HG03025 (cell line): ENCODE measurements at regions not wholly inside any gene's neighbourhood (a gene's known extent, or its start where the extent isn't known, plus 50 kb on each side); places are given as distances from the start of the nearest gene placed in this dataset.
"Not testable (repeated sequence)": the region's sequence is repeated elsewhere in the genome, so short reads cannot be mapped to it uniquely, and the experiment has no call there.

Experiments used
- ATAC-seq: cut with Tn5 transposase; IDR thresholded peaks from one replicate; pipeline ENCODE4 v1.9.1; 2021; ENCODE audit warnings: mild to moderate bottlenecking, moderate library complexity; ENCODE audit not compliant: unreplicated experiment, low FRiP score

DNA sequence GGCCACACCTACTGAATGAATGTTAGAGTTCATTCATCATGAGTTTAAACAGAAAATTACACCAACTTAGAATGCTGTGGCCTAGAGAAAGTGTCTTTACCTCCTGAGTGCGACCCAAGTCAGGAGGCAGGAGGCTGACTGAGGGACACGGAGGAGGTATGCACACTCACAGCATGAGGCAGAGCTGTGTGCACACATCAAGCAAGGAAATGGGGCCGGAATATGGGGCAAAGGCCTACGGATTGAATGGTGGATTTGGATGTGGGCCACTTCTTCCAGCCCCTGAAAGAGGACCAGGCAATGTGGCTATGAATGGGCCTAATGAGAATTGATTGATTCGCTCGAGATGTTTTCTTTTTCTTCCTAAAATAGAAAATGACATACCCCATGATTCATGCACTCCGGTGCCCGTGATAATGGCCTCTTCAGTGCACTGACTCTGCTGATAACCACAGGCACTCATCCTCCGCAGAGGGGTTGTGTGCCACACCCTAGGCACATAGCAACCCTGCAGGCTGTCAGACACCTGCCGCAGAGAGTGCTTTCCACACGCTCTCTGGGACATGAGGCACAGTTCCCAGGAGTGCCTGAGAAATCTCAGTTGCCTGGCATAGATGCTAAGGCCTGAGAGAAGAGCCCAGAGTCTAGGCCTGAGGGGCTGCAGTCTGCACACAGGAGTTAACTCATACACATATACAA lies 155.5 kb downstream of the GLUL start:
- ATAC-seq, result no peak

DNA sequence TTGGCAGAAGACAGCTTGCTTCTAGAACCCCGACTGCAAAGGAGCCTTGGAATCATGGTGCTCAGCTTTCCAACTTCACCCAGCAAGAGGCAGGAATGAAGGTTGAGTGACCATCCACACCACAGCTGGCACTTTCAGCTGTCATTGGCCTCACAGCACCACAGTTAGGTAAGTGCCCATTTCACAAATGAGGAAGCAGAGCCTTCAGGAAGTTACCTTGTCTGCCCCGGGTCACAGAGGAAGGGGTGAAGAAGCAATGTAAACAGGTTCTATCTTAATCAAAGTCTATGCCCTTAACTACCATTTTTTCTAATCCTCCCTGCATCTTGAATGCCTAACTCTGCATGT lies 156.0 kb downstream of the GLUL start:
- ATAC-seq, result no peak

DNA sequence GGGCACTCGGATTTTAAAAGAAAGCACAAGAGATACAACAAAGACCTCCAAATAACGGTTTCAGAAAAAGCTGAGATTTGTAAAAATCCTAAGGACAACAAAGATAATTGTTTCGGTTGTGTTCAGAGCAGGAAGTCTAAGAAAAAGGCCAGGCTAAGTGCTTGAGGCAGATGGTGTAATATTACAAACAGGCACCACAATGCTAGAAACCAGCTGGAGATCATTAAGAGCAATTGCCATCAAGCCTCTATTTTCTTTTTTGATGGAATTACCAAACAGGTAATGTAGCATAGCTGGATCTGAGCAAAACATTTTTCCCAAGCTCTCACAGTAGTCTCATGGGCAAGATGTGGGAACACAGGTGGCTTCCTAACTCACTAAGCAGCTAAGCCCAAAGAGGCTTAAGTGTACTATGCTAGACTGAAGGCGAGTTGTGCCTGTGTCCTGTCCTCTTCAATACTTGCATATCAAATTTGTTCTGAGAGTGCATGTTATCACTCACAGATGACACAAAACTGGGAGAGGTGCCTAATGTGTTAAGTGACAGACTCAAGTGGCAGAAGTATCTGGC lies 161.6 kb downstream of the GLUL start:
- ATAC-seq, result no peak

DNA sequence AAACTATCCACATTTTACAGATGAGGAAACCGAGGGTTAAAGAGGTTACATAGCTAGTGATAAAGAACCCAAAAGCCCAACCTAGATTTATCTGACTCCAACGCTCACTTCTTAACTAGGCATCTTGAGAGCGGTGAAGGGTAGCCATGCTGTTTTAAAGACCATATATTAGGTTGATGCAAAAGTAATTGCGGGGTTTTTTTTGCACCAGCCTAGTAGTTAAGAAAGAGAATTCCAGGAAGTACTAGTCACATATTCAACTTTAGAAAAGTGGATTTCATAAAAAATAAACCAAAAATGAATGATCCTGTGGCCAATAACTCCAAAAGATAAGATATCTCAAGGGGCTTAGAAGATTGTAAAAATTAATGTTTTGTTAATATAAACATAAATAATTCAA lies 162.1 kb downstream of the GLUL start:
- ATAC-seq, result no peak

DNA sequence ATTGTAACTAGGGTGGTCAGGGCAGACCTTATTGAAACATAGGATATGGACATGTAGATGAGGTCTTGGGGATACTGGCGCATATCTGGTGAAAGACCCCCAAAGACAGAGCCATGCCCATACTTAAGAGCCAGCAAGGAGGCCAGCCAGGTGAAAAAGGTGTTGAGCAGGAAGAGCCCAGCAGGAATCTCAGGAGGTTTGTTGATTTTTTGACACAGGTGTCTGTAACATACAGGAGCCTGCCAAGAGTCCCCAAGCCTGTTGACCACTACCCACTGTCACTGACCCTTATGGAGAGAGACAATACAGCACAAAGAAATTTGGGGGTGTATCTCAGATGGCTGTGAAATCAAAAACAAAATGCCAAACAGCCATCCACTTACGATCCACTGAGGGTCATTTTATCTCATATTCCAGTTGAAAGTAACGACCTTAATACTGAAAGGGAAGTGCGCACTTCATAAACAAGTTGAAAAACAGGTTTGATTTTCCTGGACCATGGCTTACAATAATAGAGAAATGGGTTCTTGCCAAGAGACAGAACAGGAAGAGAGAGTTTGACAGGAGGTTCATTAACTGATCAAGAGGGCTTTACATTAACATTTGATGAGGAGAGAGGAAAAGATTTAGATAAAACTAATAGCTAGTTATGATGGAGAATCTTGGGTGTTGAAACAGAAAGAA lies 163.6 kb downstream of the GLUL start:
- ATAC-seq, result no peak

DNA sequence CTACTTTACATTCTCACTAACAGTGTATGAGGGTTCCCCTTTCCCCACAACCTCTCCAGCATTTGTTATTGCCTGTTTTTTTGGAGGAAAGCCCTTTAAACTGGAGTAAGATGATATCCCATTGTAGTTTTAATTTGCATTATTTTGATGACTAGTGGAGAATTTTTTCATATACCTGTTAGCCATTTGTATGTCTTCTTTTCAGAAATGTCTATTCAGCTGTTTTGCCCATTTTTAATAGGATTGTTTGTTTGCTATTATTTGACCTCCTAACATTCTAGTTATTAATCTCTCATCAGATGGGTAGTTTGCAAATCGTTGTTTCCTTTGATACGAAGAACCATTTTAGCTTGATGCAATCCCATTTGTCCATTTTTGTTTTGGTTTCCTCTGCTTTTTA lies 165.0 kb downstream of the GLUL start:
- ATAC-seq, result no peak

DNA sequence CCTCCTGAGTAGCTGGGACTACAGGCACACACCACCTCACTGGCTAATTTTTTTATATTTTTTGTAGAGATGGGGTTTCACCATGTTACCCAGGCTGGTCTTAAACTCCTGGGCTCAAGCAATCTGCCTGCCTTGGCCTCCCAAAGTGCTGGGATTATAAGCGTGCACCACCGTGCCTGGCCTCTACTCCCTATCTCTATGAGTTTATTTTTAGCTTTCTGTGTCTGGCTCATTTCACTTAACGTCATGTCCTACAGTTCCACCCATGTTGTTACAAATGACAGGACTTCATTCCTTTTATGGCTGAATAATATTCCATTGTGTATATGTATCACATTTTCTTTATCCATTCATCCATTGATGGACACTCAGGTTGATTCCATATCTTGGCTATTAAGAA lies 164.2 kb upstream of the ZNF648 start:
- not testable (repeated sequence) for ATAC-seq

DNA sequence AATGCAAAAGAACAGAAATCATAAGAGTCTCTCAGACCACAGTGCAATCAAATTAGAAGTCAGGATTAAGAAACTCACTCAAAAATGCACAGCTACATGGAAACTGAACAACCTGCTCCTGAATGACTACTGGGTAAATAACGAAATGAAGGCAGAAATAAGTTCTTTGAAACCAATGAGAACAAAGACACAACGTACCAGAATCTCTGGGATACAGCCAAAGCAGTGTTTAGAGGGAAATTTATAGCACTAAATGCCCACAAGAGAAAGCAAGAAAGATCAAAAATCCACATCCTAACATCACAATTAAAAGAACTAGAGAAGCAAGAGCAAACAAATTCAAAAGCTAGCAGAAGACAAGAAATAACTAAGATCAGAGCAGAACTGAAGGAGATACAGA lies 160.5 kb upstream of the ZNF648 start:
- ATAC-seq, result not testable (repeated sequence)

DNA sequence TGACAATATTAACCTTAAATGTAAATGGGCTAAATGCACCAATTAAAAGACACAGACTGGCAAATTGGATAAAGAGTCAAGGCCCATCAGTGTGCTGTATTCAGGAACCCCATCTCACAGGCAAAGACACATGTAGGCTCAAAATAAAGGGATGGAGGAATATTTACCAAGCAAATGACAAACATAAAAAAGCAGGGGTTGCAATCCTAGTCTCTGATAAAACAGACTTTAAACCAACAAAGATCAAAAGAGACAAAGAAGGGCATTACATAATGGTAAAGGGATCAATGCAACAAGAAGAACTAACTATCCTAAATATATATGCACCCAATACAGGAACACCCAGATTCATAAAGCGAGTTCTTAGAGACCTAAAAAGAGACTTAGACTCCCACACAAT lies 159.9 kb upstream of the ZNF648 start:
- not testable (repeated sequence) for ATAC-seq

DNA sequence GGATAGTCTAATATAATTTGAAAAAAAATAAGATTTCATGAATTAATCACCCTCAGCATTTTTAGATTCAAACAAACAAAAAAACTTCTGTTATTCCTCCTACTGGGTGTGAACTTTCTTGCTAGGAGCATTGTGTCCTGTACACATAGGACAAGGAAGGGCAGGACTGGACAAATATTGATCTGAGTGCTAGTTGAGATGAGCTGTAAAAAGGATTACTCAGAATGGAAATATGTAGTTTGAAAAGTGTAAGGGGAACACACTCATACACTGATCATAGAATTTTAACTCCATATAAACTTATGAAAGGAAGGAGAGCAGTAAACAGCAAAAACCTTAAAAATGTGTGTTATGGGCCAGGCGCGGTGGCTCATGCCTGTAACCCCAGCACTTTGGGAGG lies 156.5 kb upstream of the ZNF648 start:
- ATAC-seq, result no peak

DNA sequence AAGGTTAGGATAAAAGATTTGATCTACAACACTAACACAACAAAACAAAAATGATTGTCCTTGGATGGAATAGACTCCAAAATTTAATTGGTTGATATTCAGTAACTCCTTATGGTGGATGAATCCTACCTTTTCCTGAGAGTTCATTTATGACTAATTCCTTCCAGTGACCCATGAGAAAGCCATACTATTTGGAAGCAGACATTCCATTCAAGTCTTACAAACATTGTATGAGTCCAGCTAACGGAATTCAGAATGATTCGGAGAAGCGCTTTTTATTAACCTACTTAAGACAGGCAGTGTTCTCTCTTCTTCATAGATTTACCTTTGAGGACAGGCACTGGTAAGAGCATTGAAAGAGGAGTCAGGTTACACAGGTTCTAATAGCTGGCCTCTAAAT lies 155.6 kb upstream of the ZNF648 start:
- ATAC-seq, result no peak

DNA sequence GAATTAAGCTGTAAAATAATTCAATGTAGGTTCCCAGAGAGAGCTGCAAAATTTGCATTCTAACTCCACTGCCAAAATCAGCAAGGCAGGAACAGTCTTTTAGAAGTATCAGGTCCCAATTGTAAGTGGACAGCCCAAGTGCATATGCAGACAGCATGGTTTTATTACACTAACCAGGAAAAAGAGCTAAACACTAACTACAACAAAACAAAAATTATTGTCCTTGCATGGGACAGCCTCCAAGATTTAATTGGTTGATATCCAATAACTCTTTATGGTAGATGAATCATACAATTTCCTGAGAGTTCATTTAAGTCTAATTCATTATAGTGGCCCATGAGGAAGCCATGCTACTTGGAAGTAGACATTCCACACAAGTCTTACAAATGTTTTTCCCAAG lies 154.3 kb upstream of the ZNF648 start:
- no peak for ATAC-seq

DNA sequence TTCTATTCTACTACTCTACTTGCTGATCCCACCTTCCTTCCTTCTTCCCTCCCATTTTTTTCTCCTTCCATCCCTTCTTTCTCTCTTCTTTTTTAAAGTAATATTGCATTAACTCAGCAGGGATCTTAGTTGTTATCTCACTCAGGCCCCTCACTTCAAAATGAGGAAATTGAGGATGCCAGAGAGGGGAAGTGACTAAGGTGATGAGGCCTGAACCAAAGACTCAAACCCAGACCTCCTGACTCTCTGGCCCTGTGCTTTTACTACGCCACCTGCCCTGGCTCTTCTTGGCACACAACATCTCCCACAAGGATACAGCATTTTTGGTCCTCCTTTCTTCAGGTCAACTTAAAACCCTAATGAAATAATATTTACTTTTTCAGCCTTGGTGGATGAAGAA lies 151.7 kb upstream of the ZNF648 start:
- ATAC-seq, result no peak

DNA sequence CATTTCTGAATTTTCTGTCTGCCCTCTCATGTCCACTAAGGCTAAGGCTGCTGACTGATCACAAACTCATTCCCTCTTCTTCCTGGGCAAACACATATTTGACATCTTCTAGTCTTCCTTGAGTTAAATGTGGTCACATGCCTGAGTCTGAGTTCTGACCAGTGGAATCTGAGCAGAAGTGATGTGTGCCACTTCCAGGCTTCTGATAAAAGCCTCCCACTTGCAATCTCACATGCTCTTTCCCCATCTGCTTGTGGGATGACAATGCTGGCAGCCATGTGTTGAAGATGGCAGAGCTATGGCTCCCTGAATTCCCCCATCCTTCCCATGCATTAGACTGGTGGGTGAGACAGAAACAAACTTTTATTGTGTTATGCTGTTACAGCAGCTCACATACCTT lies 149.9 kb upstream of the ZNF648 start:
- ATAC-seq, result no peak

DNA sequence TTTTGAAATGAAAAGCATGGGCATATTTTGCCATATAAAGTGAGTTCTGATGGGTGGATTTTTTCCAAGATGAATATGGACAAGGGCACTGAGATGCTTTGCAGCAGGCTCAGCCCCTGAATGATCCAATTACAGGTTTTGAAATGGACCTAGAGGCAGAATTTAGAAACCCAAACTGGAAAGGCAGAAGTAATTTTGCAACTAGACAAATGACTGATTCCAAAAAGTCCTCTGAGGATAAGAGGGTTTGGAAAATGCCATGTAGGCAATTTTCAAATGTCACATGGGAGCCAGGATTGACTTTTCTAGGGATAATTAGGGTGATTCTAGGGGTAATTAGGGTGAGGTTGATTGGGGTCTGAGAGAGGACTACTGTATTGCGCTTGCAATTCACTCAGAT lies 148.9 kb upstream of the ZNF648 start:
- no peak for ATAC-seq

DNA sequence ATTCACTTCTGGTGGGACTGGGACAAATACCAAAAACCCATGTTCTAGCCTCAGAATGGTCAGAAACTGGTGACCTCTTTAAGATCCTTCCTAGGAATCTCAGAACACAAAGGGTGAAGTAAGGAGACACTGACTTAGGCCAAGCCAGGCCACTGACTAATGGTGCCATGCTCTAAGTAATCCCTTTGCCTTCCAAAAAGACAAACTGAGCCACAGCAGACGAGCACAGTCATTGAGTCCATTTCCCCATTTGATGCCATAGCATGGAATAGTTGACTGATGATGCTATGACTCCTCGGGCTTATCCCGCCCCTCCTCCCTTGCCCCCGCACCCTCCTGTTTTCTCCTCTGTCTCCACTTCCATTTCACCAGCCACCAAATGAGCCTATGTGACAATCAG lies 145.8 kb upstream of the ZNF648 start:
- no peak for ATAC-seq

DNA sequence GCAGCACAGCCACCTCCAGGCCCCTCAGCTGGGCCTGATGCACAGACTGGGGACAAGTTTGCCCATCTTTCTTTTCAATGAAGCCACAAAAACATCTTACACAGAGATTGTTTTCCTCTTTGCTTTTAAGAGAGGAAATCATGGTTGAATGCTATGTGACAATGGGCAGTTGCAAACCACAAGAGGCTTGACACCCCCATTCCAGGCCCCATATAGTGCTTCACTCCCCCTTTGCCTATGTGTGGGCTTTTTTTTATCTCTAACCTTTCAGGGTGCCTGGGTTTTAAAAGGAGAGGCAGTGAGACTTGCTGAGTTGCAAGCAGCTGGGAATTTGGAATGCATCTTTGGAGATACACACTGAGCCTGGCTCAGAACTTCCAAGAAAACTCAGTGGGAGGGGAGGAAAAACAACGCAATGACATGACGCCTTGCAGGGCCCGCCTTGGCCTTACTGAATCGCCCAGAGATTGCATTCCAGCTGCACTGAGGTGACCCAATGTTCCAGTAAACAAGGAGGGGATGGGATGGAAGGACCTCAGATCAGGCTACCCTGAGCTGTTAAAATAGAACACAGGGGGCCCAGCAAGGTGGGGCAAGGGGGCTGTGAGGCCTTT lies 145.2 kb upstream of the ZNF648 start:
- ATAC-seq, result no peak

DNA sequence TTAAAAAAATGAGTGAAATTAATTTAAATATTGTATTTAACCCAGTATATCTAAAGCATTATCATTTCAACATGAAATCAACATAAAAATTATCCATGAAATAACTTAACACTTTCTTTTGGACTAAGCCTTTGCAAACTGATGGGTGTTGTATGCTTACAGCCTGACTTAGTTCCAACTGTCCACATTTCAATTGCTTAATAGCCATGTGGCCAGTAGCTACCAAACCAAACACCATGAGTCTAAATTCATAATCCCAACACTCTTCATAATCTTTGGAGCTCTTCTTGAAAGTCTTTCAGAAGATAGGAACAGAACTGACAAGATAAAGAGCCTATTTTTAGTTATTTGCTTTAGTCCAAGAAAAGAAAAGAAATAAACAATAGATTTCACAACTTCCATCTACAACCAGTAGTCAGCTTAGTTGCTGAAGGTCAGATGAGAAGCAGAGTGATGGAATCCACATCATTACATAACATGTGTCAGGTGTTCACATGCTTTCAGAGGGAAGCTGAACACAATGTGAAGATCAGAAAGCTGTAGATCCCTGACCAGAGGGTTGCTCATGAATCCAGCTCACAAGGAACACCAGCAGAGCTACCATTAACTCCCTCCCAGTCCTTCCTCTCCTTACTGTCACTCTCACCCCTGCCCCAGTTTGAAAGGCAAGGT lies 144.0 kb upstream of the ZNF648 start:
- no peak for ATAC-seq

DNA sequence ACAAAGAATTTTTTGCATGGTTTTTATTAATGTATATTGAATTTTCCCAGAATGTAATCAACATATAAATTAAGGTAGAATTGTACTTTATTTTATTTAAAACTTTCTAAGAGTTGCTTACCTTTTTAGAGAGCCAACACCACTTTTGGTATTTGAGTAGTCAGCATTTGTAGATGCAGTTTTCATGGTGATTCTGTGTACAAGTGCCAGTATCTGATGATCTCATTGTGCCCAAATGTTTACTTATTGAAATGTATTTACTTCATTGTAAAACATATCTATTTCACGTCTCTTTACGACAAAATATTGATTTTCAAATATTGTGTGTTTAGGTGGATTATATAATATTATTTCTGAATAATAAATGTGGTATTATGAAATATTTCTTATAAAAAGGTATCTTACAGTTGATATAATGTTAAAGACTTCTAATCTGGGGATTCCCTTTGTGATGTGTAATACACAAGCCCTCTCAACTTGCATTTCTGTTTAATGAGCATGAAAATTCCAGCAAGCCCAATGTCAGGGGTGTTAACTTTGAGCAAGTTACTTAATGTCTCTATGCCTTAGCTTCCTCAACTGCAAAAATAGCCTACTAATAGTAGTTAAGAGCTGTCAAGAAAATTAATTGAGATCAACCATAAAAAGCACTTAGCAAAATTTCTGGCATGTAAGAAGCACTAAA lies 141.8 kb upstream of the ZNF648 start:
- no peak for ATAC-seq

DNA sequence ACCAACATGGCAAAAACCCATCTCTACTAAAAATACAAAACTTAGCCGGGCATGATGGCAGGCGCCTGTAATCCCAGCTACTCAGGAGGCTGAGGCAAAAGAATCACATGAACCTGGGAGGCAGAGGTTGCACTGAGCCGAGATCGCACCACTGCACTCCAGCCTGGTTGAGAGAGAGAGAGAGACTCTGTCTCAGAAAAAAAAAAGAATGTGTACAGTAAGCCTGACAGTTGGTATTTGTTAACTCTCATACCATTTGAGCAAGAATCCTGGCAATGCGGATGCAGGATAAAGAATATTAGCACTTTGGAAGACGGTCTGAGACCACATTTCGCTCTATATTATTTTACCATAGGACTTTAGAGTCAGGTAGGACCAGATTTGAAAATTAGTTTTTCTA lies 140.0 kb upstream of the ZNF648 start:
- ATAC-seq, result not testable (repeated sequence)
